ENCODE measurements at regions not wholly inside any gene's neighbourhood (a gene's known extent, or its start where the extent isn't known, plus 50 kb on each side); places are given as distances from the start of the nearest gene placed in this dataset.

DNA sequence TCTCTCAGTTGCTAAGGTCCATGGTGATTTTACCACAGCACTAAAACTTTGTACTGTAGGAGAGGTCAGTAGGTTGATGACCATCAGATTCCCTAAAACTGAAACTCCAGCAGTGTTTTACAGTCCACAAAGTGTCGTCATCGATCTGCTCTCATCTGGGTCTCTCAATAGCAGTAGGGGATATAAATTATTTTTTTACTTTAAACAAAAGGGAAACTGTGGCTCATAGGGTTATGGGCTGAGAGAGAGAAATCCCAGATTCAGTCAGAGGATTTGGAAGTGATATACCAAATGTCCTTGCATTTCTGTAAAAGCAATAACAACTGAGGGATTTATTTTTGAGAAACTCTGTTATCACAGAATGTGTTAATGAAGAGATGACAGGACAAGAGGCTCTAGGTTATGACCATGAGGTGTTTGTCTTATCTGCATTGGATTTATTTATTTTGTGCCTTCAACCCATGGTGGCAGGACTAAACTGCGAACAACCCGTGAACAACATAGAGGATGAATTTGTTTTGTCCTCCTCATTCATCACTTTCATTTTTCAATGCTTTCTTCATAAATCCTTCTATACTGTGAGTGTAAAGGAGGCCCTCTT is 869.7 kb downstream of the OTOL1 start:
- no peak for DNase-seq (ENCODE audit: low read depth, low spot score)
- no peak for TF ChIP-seq CTCF (conservative IDR thresholded peaks at IDR 0.05)
- Mint-ChIP-seq H3K4me1 (no peaks in the 10 kb centered on the region), H3K4me3 (no peak overlapping the region), H3K27me3 (ENCODE audit: low read depth) (no peaks in the 10 kb centered on the region), H3K27ac (ENCODE audit: unreplicated experiment) (no peak overlapping the region), H3K9me3 (no peaks in the 10 kb centered on the region), H3K36me3 (ENCODE audit: low read depth) (no peaks in the 10 kb centered on the region)

GRCh38 chr3:162367429-162368260 is 871.0 kb downstream of the OTOL1 start:
- Mint-ChIP-seq H3K9me3 (no peaks in the 10 kb centered on the region), H3K27ac (ENCODE audit: unreplicated experiment) (no peak overlapping the region), H3K4me3 (no peak overlapping the region), H3K27me3 (ENCODE audit: low read depth) (no peaks in the 10 kb centered on the region), H3K4me1 (no peaks in the 10 kb centered on the region), H3K36me3 (ENCODE audit: low read depth) (no peaks in the 10 kb centered on the region)
- TF ChIP-seq CTCF (conservative IDR thresholded peaks at IDR 0.05) = no peak
- no peak for DNase-seq (ENCODE audit: low read depth, low spot score)

- Mint-ChIP-seq H3K36me3 (ENCODE audit: low read depth) (no peaks in the 10 kb centered on the region), H3K4me3 (no peak overlapping the region), H3K4me1 (no peaks in the 10 kb centered on the region), H3K9me3 (no peaks in the 10 kb centered on the region), H3K27me3 (ENCODE audit: low read depth) (no peaks in the 10 kb centered on the region), H3K27ac (ENCODE audit: unreplicated experiment) (no peak overlapping the region)
- no peak for DNase-seq (ENCODE audit: low read depth, low spot score)
- no peak for TF ChIP-seq CTCF (conservative IDR thresholded peaks at IDR 0.05)
Measured at GRCh38 chr3:162368417-162368816, 871.8 kb downstream of the OTOL1 start.

DNA sequence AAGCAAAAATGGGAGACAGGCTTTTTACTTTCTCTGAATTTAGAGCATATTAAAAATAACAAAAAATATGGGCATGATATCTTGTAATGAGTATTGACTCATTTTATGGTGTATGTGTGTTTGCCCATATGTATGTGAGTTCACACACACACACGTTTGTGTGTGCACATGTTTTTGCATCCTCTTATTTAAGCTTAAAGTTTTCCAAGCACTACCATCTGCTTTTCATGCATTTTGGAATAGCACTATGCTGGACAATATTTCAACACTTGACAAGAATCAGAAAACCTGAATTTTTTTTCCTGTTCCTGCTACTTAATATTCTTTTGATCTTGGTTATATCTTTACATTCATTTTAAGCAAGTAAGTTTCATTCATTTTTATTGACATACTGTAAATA is 872.7 kb downstream of the OTOL1 start:
- Mint-ChIP-seq H3K27ac (ENCODE audit: unreplicated experiment) (no peak overlapping the region), H3K36me3 (ENCODE audit: low read depth) (no peaks in the 10 kb centered on the region), H3K9me3 (no peaks in the 10 kb centered on the region), H3K4me3 (no peak overlapping the region), H3K4me1 (no peaks in the 10 kb centered on the region), H3K27me3 (ENCODE audit: low read depth) (no peaks in the 10 kb centered on the region)
- no peak for DNase-seq (ENCODE audit: low read depth, low spot score)
- no peak for TF ChIP-seq CTCF (conservative IDR thresholded peaks at IDR 0.05)

DNA sequence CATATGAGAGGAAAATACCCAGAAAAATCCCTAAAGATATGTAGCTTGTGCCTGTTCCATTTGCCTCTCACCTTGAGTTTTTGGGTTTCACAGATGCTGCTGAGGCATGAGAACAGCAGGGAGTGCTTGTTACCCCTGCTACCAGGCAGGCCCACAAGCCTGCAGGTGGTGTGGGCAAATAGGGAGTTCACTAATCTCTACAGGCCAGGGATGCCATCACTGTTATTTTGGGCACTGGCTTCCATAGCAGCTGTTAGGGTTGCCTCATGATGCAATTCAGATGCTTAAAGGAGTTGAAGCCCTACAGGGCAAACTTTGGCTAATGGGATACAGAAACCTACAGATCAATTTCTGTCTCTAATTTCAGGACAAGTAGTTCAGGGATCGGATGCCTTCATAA is 873.5 kb downstream of the OTOL1 start:
- no peak overlapping the region for H3K27ac Mint-ChIP-seq (ENCODE audit: unreplicated experiment)
- no peak overlapping the region for H3K4me3 Mint-ChIP-seq
- no peaks in the 10 kb centered on the region for H3K27me3 Mint-ChIP-seq (ENCODE audit: low read depth)
- no peaks in the 10 kb centered on the region for H3K4me1 Mint-ChIP-seq
- no peak for TF ChIP-seq CTCF (conservative IDR thresholded peaks at IDR 0.05)
- no peaks in the 10 kb centered on the region for H3K36me3 Mint-ChIP-seq (ENCODE audit: low read depth)
- DNase-seq (ENCODE audit: low read depth, low spot score) = no peak
- H3K9me3 Mint-ChIP-seq = no peaks in the 10 kb centered on the region

All from neural crest cell (in vitro differentiated cells).